ENCODE measurements at regions not wholly inside any gene's neighbourhood (a gene's known extent, or its start where the extent isn't known, plus 50 kb on each side); places are given as distances from the start of the nearest gene placed in this dataset.

DNA sequence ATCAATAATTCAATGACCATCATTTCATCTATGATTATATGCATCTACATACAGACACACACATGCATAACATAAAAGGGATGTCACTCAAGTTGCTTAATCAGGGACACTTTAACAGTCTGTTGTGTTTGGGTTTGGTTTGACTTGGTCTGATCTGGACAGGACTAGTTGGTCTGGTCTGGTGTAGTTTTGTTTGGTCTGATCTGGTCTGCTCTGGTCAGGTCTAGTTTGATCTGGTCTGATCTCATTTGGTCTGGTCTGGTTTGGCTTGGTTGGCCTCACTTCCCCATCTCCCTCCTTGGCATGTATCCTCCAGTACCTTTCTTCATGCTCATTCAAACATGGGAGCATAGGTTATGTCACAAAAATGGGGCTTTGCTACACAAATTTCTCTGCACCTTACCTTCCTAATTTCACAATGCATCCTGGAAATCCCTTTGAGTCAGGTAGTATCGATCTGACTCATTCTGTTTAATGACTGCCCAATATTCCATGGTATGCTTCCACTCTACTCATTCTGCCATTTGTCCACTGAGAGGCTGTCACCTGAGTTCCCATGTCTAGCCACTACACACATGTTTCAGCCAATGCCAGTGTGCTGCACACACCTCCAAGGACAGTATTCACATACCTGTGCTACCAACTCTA, 73.0 kb upstream of the TPM1 start:
- no peak for DNase-seq

DNA sequence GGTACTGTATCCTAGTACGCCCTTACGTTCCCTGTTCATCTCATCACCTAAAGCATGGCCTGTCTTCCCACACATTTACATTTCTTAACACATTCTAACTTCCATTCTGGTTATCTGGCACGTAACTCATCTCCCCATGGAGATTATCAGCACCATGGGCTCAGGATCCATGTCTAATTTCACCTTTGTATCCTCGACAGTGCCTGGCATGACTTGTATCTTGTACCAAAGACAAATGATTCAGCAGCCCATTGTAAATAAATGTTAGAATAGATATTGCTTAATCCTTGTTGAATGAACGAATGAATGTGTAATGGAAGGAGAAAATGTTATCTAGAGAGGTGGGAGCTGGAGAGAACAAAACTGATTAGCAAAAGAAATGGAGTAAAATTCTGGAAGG, 69.7 kb upstream of the TPM1 start:
- no peak for DNase-seq

DNA sequence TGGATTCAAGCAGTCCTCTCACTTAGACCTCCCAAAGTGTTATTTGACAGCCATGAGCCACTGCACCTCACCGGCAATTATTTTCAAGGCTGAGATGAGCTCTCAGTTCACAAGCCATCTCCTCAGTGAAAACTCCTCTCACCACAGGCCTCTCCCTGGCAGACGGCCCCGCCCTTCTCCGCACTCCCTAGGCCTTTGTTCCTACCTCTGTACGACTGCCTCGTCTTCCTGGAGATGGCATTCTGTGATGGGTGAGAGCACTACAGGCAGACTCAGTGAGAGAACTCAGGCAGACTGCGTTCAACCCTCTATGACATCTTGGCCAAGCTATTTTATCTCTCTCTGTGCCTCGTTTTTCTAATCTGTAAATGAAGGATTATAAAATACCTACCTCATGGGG, 67.0 kb upstream of the TPM1 start:
- no peak for DNase-seq

DNA sequence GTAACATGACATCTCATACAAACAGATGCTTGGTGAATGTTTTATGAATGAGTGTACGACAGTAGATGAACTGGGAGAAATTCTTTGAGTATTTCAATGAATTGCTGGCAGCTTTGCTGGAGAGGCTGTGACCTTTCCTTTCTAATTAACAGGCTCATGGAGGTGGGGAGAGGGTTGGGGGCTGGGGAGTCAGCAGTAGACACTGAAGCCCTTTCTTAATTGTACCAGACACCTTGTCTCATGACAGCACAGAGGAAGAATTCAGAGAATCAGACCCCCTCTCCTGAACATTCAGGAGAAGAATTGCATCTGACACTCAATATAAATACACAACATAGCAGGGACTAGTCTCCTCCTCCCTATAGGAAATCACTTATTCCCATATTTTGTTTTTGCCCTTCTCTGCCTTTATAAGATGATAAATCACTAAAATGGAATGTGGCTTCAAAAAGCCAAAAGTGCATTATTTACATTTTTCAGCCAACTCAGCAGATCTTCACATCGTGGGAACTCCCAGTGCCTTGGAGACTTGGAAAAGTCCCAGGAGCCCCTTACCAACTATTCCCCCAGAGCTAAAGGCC, 66.2 kb upstream of the TPM1 start:
- no peak for DNase-seq

DNA sequence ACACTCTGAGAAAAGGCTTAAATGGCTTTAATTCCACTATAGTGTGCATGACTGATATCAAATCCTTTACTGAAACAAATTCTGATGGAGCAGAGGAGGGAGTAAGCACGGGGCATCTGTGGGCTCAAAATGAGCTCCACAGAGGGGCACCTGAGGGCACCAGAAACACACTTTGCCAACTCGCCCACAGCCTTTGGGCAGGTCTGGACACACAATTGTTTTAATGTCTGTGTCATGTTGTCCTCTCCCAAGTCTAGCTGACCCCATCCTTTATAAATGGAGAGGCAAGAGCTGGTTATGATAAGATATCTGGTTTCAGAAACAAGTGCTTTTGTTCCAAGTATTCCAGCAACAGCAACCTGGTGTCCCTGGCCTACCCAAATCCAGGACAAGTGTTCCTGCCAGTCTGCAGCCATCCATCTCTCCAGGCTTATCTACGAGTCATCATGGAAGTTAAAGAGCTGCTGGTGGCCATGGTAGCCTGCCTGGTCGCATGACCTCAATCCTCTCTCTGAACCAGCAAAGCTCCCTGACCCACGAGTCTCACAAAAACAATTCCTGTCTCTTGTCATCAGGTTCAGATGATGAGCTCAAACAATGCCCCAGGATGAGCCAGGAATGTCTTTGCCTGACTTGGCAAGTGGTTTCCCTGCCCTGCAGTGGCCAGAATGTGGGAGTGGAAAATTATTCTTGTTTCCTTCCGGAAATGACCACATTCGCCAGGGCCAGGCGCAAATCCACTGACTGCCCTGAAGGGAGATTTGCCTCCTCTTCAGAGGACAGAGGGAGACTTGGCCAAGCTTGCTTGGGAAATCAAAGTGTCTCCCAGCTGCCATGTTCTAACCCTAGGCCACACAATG, 64.4 kb upstream of the TPM1 start:
- no peak for DNase-seq

DNA sequence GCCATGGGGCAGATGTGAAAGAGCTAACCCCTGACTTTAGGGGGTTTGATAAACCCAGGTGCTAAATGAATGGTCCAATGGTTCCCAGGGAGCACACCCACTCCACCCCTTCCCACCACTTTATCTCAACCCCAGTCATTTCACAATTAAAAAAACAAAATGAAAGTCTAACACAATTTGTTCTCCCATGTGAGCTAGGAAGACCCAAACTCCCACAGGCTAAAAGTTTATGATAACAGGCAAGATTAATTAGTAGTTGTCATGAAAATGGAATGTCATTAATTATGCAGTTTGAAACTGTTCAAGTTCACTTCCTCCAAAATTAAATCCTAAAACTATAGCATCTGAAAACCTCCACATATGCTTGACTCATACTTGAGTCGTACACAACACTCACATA, 63.3 kb upstream of the TPM1 start:
- DNase-seq: no peak

DNA sequence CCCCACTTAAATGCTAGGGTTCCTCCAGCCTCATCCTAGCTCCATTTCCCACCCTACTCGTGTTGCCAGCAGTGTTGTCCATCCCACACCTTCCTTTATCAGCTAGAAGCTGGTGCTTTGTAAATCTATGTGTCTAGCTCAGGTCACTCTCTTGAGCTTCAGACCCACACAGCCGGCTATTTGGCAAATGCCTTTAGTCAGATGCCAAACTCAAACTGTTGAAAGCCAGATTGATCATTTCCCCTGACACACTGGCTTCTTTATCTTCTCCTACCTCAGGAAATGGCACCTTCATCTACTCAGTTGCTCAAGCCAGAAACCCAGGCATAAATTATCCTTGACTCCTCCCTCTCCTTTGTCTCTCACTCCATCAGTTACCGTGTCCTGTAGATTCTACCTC, 61.5 kb upstream of the TPM1 start:
- DNase-seq: no peak

DNA sequence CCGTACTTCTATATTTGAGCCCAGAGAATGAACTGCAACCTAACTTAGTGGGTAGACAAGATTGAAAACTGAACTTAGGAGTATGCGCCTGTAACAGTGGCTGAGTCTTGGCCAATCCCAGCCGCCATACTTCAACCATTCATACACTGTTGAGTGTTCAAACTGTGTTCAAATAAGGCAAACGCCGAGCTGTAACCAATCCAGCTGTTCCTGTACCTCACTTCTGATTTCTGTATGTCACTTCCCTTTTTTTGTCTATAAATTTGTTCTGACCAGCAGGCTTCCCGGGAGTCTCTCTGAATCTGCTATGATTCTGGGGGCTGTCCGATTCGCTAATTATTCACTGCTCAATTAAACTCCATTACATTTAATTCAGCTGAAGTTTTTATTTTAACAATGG, 58.6 kb upstream of the TPM1 start:
- DNase-seq: no peak

DNA sequence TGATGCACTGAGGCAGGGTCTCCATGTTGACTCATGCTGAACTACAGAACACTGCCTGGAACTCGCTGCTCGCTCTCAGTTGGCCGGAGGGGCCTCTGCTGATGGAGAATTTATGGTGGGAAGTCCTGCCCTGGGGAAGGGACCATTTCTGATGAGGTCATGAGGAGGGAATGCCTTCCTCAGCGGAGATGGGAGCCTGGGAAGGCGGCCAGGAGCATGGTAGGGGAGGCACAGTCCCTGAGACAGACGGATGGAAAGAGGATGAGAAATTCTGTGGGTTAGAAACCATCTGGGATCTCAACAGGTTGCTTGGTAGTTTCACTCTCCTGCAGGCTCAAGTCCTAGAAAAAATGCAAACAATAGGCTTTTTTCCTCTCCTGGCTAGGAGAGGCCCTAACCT, 56.8 kb upstream of the TPM1 start:
- DNase-seq: no peak

DNA sequence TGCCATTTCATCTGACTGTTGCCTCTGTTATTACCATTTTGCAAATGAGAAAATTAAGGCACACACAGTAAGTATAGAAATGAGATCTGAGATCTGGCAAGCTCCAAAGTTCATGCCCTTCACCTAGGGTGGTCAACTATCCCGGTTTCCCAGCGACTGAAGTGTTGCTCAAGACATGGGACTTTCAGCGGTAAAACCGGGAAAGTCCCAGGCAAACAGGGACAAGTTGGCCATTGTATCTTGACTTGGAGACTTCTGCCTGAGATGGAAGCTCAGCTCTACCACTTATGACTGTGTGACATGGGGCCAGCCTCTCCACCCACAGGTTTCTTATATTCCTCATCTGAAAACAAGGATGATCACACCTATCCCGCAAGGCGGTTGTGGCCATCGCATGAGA, 55.6 kb upstream of the TPM1 start:
- DNase-seq: no peak

DNA sequence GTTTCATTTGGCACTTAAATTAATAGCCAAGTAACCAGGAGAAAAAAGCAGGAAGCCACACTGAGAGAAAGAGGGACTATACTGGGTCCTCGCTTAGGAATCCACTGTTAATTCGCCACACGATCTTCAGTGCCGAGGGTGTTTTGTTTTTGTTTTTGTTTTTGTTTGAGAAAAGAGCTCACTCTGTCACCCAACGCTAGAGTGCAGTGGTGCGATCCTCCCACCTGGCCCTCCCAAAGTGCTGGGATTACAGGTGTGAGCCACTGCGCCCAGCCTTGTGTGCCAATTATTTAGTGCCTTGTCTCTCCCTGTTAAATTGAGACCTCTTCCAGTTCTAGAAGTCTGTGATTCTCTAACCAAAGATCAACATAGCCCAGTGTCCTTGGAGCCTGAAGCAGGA, 53.8 kb upstream of the TPM1 start:
- no peak for DNase-seq

DNA sequence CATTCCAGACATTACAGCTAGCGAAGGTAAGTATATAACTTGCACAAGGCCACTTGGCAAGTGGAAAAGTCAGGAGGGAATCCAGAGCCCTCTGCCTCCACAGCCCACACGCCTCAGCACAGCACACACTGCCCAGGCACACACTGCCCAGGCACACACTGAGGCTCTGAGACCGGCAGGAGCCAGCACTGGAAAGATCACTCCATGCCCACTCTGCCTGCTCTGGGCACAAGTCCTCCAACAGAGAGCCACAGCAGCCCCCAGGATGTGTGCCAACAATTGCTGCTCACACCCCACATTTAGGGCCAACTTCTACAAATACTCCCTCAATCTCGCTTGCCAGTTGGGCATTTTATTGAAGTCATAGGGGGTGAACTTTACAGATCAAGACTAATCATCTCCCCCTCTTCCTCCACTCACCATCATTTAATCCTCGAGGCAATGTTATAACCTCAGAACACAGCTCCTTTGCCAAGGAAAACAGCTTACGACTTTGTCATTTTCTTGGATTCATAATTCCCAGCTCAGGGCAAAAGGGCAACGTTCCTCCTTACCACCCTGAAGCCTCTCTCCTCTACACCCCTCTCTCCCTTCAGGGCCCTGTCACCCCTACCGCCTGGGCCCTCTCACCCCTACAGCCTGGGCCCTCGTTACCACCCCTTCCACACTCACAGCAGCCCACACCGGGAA, 53.0 kb upstream of the TPM1 start:
- DNase-seq: no peak

DNA sequence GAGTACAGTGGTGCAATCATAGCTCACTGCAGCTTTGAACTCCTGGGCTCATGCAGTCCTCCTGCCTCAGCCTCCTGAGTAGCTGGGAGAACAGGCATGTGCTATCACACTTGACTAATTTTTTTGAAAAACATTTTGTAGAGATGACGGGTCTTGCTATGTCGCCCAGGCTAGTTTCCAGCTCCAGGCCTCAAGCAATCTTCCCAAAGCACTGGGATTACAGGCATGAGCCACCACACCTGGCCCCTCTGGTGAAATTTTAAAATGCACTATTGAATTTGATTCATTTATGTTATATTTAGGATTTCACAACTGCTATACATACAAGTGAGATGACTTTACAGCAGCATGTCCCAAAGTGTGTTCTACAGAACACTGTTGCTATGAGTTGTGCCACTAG, 50.8 kb upstream of the TPM1 start:
- DNase-seq: no peak

DNA sequence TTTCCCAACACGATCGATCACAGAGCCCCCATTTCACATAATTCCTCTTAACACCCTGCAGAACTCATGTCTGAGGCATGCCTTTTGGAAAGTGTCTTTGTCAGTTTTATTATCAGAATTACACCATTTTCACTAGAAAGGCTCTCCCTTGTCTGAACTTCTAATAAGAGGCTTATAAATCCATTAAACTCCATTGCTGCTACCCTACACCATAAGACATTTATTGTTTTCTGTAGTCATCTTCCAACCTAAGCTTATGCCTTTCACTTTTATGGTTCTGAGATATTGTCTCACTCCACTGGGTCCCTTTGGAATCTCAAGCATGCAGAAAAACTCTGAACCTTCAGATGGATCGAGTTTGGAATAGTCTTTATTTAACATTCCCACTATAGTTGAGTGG, 50.2 kb upstream of the TPM1 start:
- DNase-seq: no peak
